Aorta (tissue), 5 donors: ENCODE measurements at regions not wholly inside any gene's neighbourhood (a gene's known extent, or its start where the extent isn't known, plus 50 kb on each side); places are given as distances from the start of the nearest gene placed in this dataset.

Experiments
- ATAC-seq: fragments of 200-7000 bp; cut with Tn5 transposase; one replicate; pipeline ENCODE4 v1.9.1; 2022; ENCODE audit warnings: moderate library complexity; ENCODE audit not compliant: low FRiP score
- DNase-seq, 2 donors: peaks; one replicate each; pipeline ENCODE4 v3.0.0-alpha.2; 2020
- H3K27ac ChIP-seq, 2 donors: one replicate each; pipeline ENCODE4 v1.5.1; 2013; ENCODE audit warnings: low read length in 2 of 2, mild to moderate bottlenecking in 2 of 2, moderate library complexity in 2 of 2, control low read depth in 1 of 2, inconsistent platforms in 1 of 2, low read depth in 1 of 2
- H3K27me3 ChIP-seq, 2 donors: one replicate each; pipeline ENCODE4 v1.6.1; 2013; ENCODE audit warnings: control low read depth in 1 of 2, low read length in 1 of 2, mild to moderate bottlenecking in 1 of 2, moderate library complexity in 1 of 2; ENCODE audit not compliant: insufficient read depth in 2 of 2, control insufficient read depth in 1 of 2
- H3K36me3 ChIP-seq, 2 donors: one replicate each; pipeline ENCODE4 v1.6.1; 2013; ENCODE audit warnings: control low read depth in 1 of 2, low read length in 1 of 2, mild to moderate bottlenecking in 1 of 2; ENCODE audit not compliant: insufficient read depth in 2 of 2, control insufficient read depth in 1 of 2
- H3K4me1 ChIP-seq, 2 donors: one replicate each; pipeline ENCODE4 v1.6.1; 2013; ENCODE audit warnings: low read length in 2 of 2, control low read depth in 1 of 2, mild to moderate bottlenecking in 1 of 2, moderate library complexity in 1 of 2; ENCODE audit not compliant: insufficient read depth in 2 of 2, control insufficient read depth in 1 of 2
- H3K4me3 ChIP-seq, 2 donors: one replicate each; pipeline ENCODE4 v1.5.1; 2013; ENCODE audit warnings: low read length in 2 of 2, control low read depth in 1 of 2, mild to moderate bottlenecking in 1 of 2
- H3K9me3 ChIP-seq: one replicate; pipeline ENCODE4 v1.6.1; 2013; ENCODE audit warnings: mild to moderate bottlenecking, low read length; ENCODE audit not compliant: control insufficient read depth
- WGBS, 2 donors: extraction: QIAGEN DNeasy Blood & Tissue Kit; methylation state at CpG; one replicate each; pipeline ENCODE4 v1.1.7; 2013; 5-methylcytosine and 5-hydroxymethylcytosine counted together
- intact Hi-C, 2 donors: fragments of 100-400 bp; cut with DNase I; formaldehyde crosslinking; loops; one replicate each; pipeline versions ENCODE4 v1.14.2 to v1.15.0; 2022
- donor health status: healthy with polysubstance abuse.
- donor health status: Bipolar disorder and iron deficiency.
- donor health status: DM: no; HTN: no; CAD: no.
- donor health status: DM: no; HTN: no; CAD: no.
- donor health status: DM: yes; HTN: yes; CAD: no.

GRCh38 chr17:34151102-34151501 lies 104.0 kb upstream of the CCL2 start:
- ATAC-seq (no peak), DNase-seq (no peak)
- Histone ChIP-seq H3K36me3 (no peaks in the 10 kb centered on the region), H3K9me3 (no peaks in the 10 kb centered on the region), H3K4me1 (no peaks in the 10 kb centered on the region), H3K27me3 (no peaks in the 10 kb centered on the region), H3K27ac (no peak overlapping the region), H3K4me3 (no peak overlapping the region)
- intact Hi-C loops = loop anchor here in 1 of 2 donors (10.0 kb wide), 1 partner anchor 414 kb away; no protein-coding TSS in a partner anchor
- 26 to 35% methylated on average over 2 of the region's 2 CpGs for WGBS, 2 donors

GRCh38 chr17:34153991-34154390 lies 101.1 kb upstream of the CCL2 start:
- ATAC-seq (no peak), DNase-seq (no peak)
- 53 to 61% methylated on average over 6 of the region's 6 CpGs for WGBS, 2 donors
- Histone ChIP-seq H3K4me3 (no peak overlapping the region), H3K4me1 (no peaks in the 10 kb centered on the region), H3K27me3 (no peaks in the 10 kb centered on the region), H3K36me3 (no peaks in the 10 kb centered on the region), H3K27ac (no peak overlapping the region), H3K9me3 (no peaks in the 10 kb centered on the region)
- intact Hi-C loops = loop anchor here in 1 of 2 donors (10.0 kb wide), 1 partner anchor 411 kb away; no protein-coding TSS in a partner anchor

- no peaks in the 10 kb centered on the region for H3K27me3 ChIP-seq
- H3K4me1 ChIP-seq = no peaks in the 10 kb centered on the region
- no peak overlapping the region for H3K4me3 ChIP-seq
- intact Hi-C loops = loop anchor here in 1 of 2 donors (10.0 kb wide), 1 partner anchor 410 kb away; no protein-coding TSS in a partner anchor
- H3K9me3 ChIP-seq = no peaks in the 10 kb centered on the region
- H3K27ac ChIP-seq = no peak overlapping the region
- no peaks in the 10 kb centered on the region for H3K36me3 ChIP-seq
- WGBS, 2 donors = 38 to 42% methylated on average over 23 of the region's 23 CpGs
- DNase-seq (no peak), ATAC-seq (no peak)
Observed at GRCh38 chr17:34154961-34155730, 99.9 kb upstream of the CCL2 start.

- H3K4me3 ChIP-seq = no peak overlapping the region
- intact Hi-C loops = loop anchor here in 1 of 2 donors (10.0 kb wide), 1 partner anchor 409 kb away; no protein-coding TSS in a partner anchor
- H3K4me1 ChIP-seq = no peaks in the 10 kb centered on the region
- no peaks in the 10 kb centered on the region for H3K27me3 ChIP-seq
- no peak for DNase-seq
- H3K36me3 ChIP-seq = no peaks in the 10 kb centered on the region
- no peak for ATAC-seq
- H3K9me3 ChIP-seq = no peaks in the 10 kb centered on the region
- WGBS, 2 donors = 88 to 94% methylated on average over 7 of the region's 7 CpGs
- no peak overlapping the region for H3K27ac ChIP-seq
Observed at GRCh38 chr17:34155947-34156346, 99.1 kb upstream of the CCL2 start.

GRCh38 chr17:34156401-34156740 lies 98.7 kb upstream of the CCL2 start:
- Histone ChIP-seq H3K27me3 (no peaks in the 10 kb centered on the region), H3K27ac (no peak overlapping the region), H3K36me3 (no peaks in the 10 kb centered on the region), H3K4me1 (no peaks in the 10 kb centered on the region), H3K4me3 (no peak overlapping the region), H3K9me3 (no peaks in the 10 kb centered on the region)
- ATAC-seq = no peak
- 29 to 34% methylated on average over 16 of the region's 16 CpGs for WGBS, 2 donors
- no peak for DNase-seq
- intact Hi-C loops = loop anchor here in 1 of 2 donors (10.0 kb wide), 1 partner anchor 408 kb away; no protein-coding TSS in a partner anchor

GRCh38 chr17:34156741-34157589 lies 98.1 kb upstream of the CCL2 start:
- Histone ChIP-seq H3K27ac (no peak overlapping the region), H3K27me3 (no peaks in the 10 kb centered on the region), H3K9me3 (no peaks in the 10 kb centered on the region), H3K4me1 (no peaks in the 10 kb centered on the region), H3K36me3 (no peaks in the 10 kb centered on the region), H3K4me3 (no peak overlapping the region)
- WGBS, 2 donors = 1% methylated on average over 38 to 42 of the region's 42 CpGs
- intact Hi-C loops = loop anchor here in 1 of 2 donors (10.0 kb wide), 1 partner anchor 408 kb away; no protein-coding TSS in a partner anchor
- DNase-seq = no peak
- no peak for ATAC-seq

- 60 to 63% methylated on average over 4 of the region's 4 CpGs for WGBS, 2 donors
- no peaks in the 10 kb centered on the region for H3K9me3 ChIP-seq
- intact Hi-C loops = no loop called here
- DNase-seq (no peak), ATAC-seq (no peak)
- peaks cover 0 to 2% of the 10 kb centered on the region in 2 donors for H3K27me3 ChIP-seq
- H3K4me1 ChIP-seq = no peaks in the 10 kb centered on the region
- no peaks in the 10 kb centered on the region for H3K36me3 ChIP-seq
- no peak overlapping the region for H3K27ac ChIP-seq
- no peak overlapping the region for H3K4me3 ChIP-seq
Observed at GRCh38 chr17:34161690-34162089, 93.4 kb upstream of the CCL2 start.

- Histone ChIP-seq H3K27me3 (peaks cover 0 to 2% of the 10 kb centered on the region in 2 donors), H3K4me1 (no peaks in the 10 kb centered on the region), H3K36me3 (no peaks in the 10 kb centered on the region), H3K27ac (no peak overlapping the region), H3K4me3 (no peak overlapping the region), H3K9me3 (no peaks in the 10 kb centered on the region)
- no peak for DNase-seq
- intact Hi-C loops = no loop called here
- ATAC-seq = no peak
- 26 to 30% methylated on average over 5 of the region's 5 CpGs for WGBS, 2 donors
Observed at GRCh38 chr17:34163123-34163522, 92.0 kb upstream of the CCL2 start.
